ENCODE measurements at regions not wholly inside any gene's neighbourhood (a gene's known extent, or its start where the extent isn't known, plus 50 kb on each side); places are given as distances from the start of the nearest gene placed in this dataset.
"Not testable (repeated sequence)": the region's sequence is repeated elsewhere in the genome, so short reads cannot be mapped to it uniquely, and the experiment has no call there.

DNA sequence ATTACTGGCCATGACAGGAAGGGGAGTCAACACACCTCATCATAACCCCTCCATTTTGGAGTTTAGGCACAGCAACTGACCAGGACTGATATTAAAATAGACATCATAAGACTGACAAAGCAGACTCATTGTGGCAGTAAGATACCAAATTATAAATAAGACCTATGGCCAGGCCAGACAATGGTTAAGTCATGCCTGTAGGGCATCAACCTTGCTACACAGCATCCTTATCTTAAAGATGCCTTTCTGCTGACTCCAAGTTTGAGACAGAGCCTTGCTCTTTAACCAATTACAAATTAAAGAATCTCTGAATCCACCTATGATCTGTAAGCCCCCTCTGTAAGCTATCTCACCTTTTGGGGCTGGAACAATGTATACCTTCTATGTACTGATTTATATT, 65.5 kb downstream of the VCX2 start:
- DNase-seq (ENCODE audit: low read depth in 2 of 3, low spot score in 2 of 3) = no peak

DNA sequence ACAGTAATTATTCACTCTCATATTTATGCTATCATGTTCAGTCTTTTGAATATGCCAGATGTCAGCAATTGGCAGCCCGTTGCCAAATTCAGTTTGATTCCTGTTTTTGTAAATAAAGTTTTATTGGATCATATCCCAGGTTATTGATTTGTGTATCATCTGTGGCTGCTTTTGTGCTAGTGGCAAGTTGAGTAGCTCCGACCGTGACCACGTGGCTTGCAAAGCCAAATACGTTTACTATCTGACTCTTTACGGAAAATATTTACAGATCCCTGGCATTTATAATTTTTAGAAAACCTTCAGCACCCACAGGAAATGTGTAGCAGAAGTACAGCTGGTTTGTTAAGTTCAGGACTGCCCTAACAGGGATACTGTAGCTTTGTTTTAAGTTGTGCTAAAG, 67.4 kb downstream of the VCX2 start:
- no peak for DNase-seq (ENCODE audit: low read depth in 2 of 3, low spot score in 2 of 3)

DNA sequence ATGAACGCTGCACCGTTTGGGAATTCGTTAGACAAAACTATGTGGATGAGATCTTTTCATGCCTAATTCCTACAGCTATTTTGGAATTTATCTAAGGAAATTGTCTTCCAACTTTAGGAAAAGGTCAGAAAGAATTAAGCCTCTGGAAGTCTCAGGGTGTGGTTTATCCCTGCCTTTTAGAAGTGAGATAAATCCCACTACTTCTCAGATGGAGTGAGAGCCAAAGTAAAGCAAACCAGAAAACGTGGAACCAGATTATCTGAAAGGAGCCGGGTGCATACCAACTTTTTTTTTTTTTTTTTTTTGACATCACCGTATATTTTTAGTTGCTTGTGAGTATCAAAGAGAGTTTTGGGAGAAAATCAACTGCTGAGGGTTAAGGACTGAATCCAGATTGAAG, 79.6 kb downstream of the VCX2 start:
- no peak for DNase-seq (ENCODE audit: low read depth in 2 of 3, low spot score in 2 of 3)

DNA sequence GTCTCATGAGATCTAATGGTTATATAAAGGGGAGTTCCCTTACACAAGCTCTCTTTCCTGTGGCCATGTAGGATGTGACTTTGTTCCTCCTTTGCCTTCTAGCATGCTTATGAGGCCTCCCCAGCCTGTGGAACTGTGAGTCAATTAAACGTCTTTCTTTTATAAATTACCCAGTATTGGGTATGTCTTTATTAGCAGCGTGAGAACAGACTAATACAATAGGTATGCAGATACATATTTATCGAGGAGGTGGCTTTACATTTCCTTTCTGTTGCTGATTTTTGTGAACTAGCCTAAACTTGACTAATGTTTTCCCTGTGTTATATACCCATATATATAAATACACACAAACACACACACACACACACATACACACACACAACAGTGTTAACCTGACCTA, 80.2 kb downstream of the VCX2 start:
- no peak for DNase-seq (ENCODE audit: low read depth in 2 of 3, low spot score in 2 of 3)

DNA sequence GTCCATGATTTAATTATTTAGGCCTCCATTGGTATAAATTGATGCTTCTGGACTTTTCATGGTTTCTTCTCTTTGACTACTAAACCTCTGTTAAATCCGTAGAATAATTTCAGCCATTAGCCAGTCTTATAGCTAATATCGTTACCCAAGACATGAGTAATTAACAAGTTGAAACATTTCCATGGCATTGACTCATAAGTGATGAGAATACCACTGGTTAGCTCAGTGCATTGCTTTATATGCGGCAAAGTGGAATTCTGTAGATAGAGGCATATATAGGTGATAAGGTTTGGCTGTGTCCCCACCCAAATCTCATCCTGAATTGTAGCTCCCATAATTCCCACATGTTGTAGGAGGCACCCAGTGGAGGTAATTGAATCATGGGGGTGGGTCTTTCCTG, 80.6 kb downstream of the VCX2 start:
- DNase-seq (ENCODE audit: low read depth in 2 of 3, low spot score in 2 of 3) = no peak

DNA sequence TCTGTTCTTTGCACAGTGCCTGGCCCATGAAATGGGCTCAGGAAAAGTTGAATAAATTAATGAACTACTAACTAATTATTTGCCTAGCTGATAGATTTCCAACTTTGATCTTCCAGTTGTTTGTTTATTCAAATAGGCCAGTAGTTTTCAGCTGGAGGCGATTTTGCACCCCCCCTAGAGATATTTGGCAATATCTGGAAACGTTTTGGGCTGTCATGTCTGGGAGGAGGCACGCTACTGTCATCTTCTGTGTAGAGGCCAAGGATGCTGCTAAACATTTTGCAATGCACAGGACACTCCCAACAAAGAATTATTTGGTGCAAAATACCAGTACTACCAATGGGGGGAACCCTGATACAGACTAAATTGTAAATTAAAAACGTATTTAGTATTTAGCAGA, 81.9 kb downstream of the VCX2 start:
- DNase-seq (ENCODE audit: low read depth in 2 of 3, low spot score in 2 of 3) = no peak

DNA sequence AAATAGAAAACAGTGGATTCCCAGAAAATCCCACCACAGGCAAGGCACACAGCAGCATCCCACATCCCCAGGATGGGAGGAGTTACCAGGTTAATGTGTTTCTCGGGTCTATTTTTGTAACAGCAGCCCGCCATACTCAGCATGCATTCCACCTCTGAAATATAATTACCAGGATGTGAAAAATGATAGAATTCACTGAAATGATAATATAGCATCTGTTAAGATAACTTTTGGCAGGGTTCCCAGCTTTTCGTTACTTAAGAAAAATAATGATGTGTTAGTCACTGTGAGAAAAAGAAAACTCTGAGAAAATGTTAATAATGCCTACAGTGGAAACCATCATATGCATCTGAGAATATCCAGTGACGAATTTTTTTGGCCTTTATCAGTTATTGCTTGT, 87.1 kb downstream of the VCX2 start:
- DNase-seq (ENCODE audit: low read depth in 2 of 3, low spot score in 2 of 3) = no peak

DNA sequence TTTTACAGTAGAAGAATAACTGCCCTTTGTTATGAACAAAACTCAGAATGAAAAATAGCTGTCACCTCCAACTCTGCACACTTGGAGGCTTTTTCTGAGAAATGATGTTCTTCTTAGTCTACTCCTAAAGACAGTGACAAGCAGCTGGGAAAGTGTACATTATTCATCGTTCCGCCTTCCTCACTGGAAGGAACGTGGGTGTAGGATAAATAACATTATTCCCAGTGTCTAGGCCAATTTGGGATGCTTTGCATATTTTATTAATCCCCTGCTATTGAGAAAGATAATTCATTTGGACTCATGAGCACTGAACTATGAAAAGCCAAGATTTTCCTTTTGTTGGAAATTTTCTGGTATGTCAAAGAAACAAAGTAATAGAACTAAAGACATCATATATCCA, 87.8 kb downstream of the VCX2 start:
- DNase-seq (ENCODE audit: low read depth in 2 of 3, low spot score in 2 of 3) = no peak

DNA sequence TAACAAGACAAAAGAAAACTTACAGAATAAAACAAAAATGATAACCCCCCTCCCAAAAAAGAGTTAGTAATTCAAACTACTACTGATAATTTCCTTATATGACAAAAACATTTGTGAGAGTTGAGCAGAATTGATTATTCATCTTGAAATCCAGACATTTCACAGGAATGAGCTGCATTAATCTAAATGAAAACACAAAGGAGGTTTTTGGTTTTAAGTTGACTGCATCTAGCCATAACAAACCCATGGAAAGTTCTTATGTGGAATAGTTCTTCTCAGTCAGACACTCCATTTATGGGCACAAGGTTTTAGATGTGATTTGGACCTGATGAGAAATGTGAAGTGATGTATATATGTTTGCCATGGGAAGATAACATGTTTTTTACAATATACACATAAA, 95.4 kb downstream of the VCX2 start:
- no peak for DNase-seq (ENCODE audit: low read depth in 2 of 3, low spot score in 2 of 3)

DNA sequence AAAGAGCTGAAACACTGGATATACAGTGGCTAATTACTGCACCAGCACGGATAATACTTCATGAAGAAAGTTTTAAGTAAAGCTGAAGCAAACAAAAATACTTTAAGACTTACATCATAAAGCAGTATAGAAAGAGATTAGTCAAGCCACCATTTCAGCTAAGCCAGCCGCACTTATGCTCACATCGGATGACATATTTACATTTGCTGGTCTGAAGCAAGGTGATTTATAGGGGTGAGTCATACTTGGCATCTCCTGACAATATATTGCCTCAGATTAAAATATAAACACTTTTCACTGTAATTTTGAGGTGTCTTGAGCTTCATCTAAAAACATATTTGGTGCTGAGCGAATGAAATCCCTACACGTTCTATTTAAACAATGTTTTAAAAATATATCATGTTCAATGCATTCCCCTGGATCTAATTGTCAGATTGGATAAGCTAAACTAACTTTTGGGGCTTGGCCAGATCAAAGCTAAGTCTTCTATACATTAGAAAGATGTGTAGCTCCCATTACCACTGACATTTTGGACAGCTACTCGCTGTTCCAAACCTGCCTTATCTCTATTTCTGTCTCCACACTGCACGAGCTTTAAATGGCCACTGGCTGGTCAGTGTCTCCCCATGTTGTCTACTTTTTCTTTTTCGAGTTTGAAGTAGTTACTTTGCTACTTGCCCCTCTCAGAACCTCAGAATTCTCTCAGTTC, 103.2 kb downstream of the VCX2 start:
- DNase-seq (ENCODE audit: low read depth in 2 of 3, low spot score in 2 of 3) = no peak

DNA sequence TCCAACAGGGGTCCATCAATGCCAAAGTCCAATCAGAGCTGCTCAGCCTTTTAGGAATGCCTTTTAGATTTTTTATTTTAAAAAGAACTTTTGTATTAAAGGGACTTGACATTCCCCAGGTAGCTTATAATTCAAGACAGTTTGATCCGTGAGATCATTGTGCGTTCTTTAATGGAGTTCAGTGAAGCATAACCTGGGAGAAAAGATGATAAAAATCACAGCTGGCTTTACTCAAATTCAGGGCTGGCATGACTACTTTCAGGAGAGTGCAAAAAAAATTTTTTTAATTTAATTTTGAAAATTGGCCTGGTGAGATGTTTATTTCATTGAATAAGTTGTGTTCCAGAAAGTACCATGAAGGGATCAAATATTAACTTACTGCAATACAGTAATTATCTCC, 118.2 kb downstream of the VCX2 start:
- DNase-seq (ENCODE audit: low read depth in 2 of 3, low spot score in 2 of 3) = no peak

DNA sequence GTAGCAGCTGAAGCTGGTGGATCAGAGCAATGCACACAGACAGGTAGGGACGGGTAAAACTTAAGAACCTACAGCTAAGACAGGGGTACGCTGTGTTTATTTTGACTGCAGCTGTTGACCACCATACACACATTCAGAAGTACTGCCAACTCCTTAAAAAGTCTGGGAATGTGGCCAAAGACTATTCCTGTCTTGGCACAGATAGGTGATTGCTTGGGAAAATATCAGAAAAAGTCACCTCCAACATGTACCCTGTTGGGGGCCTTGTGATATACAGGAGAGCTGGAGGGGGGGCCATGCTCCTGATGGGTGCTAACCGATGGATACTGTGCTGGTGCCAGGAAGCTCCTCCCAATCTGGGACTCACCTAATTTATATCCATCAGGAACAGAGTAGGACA, 121.2 kb downstream of the VCX2 start:
- DNase-seq (ENCODE audit: low read depth in 2 of 3, low spot score in 2 of 3) = no peak

DNA sequence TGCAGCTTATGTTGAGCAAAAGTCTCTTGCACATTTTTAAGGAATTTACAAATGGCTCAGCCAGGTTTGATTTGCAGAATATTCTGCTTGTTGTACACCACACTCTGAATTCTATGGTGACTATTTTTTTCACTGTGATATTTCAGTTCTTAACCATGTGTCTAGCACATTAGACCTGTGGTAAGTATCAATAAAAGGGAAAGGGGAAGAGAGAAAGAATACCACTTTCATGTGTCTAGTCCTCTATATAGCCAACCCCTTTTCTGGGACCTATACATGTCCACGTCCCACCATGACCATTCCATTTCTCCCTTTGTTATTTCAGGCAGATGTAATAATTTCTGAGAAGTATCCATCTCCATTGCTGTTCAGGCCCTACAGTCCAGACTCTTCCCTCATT, 121.3 kb upstream of the PNPLA4 start:
- no peak for DNase-seq (ENCODE audit: low read depth in 2 of 3, low spot score in 2 of 3)

DNA sequence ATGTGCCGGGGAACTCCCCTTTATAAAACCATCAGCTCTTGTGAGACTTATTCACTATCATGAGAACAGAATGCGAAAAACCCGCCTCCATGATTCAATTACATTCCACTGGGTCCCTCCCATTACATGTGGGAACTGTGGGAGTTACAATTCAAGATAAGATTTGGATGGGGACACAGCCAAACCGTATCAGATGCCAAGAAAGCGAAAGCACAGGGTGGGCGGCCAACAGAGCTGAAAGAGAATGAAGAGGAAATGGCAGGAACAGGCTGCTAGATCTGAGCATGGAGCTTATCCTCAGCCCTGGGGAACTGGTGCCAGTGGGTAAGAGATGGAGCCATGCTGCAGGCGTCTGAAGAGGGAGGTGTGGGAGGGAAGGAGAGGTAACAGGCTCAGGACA, 117.7 kb upstream of the PNPLA4 start:
- no peak for DNase-seq (ENCODE audit: low read depth in 2 of 3, low spot score in 2 of 3)

DNA sequence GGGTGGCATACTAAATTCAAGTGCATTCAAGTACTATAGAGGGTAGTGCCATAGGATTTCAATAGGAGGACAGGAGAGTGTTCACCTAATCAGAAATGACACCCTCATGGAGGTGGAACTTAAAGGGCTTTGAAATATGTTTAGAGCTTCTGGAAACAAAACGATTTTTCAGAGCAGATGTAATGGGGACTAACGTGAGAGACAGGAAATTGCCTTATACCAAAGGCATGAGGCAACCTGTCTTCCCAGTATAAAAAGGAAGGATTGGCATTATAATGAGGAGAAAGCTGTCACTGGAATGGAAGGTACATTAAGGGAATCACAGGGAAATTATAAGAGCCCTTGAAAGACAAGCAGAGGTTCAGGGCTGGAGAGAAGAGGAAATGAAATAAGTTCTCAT, 116.3 kb upstream of the PNPLA4 start:
- DNase-seq (ENCODE audit: low read depth in 2 of 3, low spot score in 2 of 3) = no peak

DNA sequence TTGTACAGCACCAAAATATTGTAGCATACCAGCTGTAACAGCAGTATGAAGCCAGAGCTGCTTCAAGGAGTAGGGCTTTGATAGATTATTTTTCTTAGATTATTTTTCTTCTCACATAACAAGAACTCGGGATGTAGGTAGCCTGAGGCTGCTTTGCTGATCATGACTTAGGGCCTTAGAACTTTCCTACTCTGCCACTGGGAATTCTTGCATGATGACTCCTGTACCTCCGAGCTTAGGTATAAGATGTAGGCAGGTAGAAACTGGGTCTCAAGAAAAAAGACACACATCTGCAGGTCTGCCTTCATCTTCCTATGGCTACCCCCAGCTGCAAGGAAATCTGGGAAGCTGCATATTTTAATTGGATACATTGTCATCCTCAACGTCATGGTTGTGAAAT, 115.9 kb upstream of the PNPLA4 start:
- no peak for DNase-seq (ENCODE audit: low read depth in 2 of 3, low spot score in 2 of 3)

DNA sequence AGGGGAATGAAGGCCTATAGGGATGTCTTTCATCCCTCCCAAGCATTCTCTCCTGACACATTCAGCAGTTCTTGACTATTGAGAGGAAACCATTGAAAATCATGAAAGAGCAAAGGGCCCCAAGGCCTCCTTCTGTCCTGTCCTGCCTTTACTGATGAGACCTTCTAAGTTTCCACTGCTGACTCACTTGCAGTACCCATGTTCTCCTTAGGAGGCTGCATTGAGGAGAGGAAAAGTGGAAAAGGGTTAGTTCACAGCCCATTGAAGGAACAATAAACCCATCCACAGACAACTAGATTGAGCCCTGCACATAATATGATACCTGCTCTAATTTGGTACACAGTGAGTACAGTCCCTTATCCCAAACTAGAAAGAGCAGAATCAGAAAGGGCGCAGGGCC, 115.1 kb upstream of the PNPLA4 start:
- DNase-seq (ENCODE audit: low read depth in 2 of 3, low spot score in 2 of 3) = no peak

DNA sequence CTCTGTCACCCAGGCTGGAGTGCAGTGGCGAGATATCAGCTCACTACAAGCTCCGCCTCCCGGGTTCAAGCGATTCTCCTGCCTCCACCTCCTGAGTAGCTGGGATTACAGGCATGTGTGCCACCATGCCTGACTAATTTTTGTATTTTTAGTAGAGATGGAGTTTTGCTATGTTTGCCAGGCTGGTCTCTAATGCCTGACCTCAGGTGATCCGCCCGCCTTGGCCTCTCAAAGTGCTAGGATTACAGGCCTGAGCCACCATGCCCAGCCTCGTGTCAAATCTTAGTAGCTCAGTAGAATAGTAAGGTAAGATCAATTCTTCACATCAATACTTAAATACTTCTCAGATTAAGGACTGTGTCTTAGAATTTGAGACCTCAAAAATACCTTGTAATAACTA, 112.5 kb upstream of the PNPLA4 start:
- DNase-seq (ENCODE audit: low read depth in 2 of 3, low spot score in 2 of 3) = not testable (repeated sequence)

DNA sequence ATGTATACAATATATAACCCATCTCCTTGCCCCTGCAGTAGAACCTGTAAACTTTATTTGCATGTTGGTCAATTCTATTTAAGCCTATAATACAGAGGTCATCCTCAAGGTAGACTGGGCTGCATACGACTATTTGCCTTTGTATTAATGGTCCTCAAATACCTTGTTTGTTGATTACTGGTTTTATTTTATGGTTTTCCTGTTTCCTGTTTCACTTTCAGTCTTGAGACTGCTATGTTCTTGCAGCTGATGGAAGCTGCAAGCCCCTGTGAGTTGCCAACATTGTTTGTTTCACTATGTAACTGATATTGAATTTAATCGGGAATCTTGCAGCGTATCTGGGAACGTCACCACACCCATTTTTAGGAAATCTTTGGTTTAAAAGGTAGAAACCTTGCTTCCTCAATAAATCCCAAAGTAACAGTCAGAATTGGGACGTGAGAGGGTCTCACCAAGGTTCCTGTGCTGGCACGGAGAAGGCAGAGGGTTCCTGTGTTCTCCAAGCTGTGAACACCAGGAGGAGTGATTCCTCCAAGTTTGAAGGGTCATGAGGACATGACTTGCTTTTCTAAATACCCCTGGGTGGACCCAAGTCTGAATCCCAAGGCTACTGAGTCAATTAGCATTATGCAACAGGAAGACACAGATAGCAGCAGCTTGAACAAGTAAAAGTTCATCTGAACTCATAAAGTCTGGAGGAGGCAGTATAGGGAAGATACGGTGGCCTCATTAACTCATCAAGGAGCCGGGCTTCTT, 110.6 kb upstream of the PNPLA4 start:
- DNase-seq (ENCODE audit: low read depth in 2 of 3, low spot score in 2 of 3) = peak in 2 of 3 donors; percentile 8 to 29

DNA sequence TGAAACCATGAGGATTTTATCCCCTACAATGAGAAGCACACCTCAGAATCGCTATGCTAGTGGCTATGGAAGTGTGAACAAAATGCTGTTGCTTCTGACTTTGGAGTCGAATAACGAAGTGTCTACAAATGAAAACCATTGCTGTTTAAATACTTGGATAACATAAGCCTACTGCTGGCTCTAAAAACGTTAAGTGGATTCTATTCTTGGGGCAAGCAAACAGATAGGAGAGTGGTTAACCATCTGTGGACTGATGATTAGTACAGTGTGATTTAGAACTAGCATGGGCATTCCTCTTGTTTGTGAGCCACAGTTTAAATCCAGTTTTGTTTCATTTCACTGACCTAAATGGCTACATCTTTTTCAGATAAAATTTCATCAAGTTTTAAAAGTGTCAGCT, 109.7 kb upstream of the PNPLA4 start:
- DNase-seq (ENCODE audit: low read depth in 2 of 3, low spot score in 2 of 3) = no peak

DNA sequence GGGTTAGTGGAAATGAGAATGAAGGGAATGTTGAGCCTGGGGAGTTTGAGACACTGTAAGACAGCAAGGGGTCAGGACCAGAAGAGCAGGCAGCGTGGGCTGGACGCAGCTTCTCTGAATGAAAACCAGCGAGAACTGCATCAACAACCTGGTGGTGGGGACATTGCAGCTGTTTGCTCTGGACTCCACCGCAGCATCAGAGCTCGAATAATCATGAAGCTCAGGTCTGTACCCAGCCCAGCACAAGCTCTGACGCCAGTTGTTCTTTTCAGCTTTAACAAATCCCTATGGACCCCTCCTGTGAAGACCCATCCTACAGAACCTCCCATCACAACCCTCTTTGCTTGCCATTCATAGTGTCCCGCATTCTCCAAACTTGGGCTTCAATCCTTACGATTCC, 106.8 kb upstream of the PNPLA4 start:
- DNase-seq (ENCODE audit: low read depth in 2 of 3, low spot score in 2 of 3) = no peak

DNA sequence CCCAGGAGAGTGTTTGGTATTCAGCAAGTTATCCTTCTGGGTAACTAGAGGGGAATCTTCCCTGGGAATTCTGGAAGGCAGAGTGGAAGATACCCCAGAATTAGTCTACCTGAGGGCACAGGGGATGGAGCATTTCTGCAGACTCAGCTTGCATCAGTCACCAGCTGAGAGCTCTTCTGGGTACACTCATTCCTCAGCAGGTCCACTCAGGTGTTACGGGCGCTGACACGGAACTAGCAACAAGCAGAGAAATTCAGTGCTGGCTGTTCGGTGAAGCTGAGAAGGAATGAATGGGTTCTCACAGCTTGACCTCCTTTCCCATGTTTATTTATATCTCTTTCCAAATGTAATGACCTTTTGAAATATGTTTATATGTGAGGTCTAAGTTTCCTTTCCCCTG, 106.0 kb upstream of the PNPLA4 start:
- no peak for DNase-seq (ENCODE audit: low read depth in 2 of 3, low spot score in 2 of 3)

DNA sequence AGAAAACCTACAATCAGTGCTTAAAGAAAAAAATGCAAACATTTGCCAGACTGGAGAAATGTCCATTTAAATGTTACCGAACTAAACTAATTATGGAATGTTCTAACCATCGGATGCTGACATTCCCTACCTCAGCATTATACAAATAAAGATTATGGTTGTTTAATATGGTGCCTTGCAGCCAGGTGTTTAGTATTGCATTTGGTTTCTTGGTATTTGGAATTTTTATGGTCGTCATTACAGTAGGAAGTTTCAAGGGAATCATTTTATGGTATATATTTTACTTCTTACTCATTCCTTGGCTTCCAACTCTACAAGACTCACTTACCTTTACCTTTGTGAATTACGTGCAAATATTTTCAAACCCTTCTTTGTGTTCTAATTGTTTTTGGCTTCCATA, 103.1 kb upstream of the PNPLA4 start:
- no peak for DNase-seq (ENCODE audit: low read depth in 2 of 3, low spot score in 2 of 3)
